GM19043 (cell line): ENCODE measurements at regions not wholly inside any gene's neighbourhood (a gene's known extent, or its start where the extent isn't known, plus 50 kb on each side); places are given as distances from the start of the nearest gene placed in this dataset.

ENCODE experiments used
- ATAC-seq: cut with Tn5 transposase; IDR thresholded peaks from one replicate; pipeline ENCODE4 v1.9.1; 2021; ENCODE audit warnings: low read depth; ENCODE audit not compliant: unreplicated experiment

DNA sequence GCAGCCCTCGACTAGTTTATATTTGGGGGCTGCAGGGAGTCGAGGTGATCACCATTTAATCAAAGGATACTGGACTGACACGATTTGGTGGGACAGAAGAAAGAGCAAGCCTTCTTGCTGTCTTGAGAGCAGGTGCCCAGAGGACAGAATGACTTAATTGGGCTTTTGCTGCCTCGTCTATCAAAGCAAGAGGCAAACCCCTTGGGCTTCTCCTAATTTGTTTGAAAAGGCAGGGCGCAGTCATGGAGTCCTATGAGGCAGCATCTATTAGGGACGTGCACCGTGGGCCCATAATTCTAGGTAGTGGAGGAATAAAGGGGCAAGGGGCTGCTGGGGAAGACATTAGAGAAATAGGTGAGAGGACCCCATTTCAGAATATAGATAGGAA is 1411.3 kb downstream of the TBC1D22A start:
- no peak for ATAC-seq

DNA sequence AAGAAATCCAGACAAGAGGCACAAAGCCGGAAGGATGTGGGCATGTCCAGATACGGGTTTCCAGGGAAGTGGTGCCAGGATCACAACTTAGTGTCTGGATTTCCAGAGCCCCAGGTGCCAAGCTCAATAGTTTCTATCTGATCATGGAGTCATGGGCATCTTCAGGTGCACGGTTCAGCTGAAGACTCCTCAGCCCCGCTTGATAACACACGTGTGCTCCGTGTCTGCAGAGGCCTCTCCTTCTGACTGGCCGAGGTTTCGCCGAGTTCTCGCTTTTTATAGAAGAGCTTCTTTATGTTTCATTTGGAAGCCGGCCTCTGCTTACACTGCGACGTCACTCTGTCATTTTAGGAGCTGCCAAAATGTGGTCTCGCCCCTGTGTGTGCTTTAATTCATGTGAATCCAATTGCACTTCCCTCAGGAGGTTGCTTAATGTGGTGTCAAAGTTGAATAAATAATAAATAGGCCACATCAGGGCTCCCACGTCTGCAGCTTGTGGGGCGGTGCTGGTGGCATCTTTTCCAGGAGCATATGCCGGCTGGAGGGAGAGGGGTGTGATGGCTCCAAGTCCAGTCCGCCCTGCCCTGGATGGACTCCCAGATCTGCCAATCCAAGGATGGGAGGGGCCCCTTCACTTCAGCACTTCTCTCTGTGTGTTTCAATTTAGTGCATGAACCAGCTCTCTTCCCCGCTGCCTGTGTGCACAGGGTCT is 1410.8 kb downstream of the TBC1D22A start:
- ATAC-seq: no peak

DNA sequence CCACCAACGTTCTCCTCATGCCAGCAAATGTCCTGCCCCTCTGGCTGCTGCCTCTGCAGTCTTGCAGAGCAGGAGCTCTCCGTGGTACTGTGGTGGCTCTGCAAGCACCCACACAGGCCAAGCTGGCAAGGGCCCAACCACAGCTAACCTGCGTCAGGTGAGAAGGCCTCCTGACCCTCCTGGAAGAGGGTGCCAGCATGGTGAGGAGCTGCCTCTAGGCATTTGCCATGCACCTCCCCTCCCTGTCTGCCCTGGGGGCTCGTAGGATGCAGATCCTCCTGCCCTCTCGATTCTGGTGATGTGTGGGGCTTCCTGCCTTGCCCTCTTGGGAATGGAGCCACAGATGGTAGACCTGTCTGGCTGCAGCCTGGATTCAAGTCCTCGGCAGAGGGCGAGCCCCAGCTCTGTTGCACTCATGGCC is 1408.8 kb downstream of the TBC1D22A start:
- ATAC-seq: no peak

DNA sequence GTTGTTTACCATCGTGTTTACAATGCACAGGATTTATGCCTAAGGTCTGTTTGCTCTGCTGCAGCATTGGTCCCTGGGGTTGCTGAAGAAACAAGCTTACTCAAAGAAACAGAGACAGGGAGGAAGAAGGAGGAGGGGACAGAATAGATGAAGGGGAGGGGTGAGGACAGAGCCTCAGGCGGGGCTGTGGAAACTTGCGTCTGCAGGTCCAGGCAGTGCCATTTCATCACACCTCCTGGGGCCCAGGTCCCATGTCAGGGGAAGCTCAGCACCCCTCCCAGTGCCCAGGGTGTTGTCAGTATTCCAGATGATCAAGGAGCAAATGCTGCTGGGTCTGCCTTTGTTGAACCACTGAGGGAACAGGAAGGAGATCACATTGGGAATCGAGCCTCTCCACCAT is 1406.8 kb downstream of the TBC1D22A start:
- no peak for ATAC-seq

DNA sequence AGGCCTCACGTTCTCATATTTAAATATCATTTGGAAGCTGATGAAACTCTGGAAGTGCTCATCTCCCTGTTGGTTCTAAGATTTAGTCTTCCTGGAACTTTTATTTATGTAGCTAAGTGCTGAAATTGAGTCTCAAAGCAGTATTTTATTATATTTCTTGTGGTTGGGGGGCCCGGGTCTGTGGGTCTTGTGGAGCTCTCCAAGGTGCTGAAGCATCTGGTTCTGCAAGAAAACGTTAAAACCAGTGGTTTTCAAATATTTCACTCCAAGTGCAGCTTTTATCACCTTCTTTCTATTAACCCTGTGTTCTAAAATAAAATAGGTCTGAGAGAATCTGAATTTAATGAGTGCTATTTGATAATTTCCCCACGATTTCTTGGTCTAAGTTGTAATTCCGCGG is 1404.8 kb downstream of the TBC1D22A start:
- no peak for ATAC-seq

DNA sequence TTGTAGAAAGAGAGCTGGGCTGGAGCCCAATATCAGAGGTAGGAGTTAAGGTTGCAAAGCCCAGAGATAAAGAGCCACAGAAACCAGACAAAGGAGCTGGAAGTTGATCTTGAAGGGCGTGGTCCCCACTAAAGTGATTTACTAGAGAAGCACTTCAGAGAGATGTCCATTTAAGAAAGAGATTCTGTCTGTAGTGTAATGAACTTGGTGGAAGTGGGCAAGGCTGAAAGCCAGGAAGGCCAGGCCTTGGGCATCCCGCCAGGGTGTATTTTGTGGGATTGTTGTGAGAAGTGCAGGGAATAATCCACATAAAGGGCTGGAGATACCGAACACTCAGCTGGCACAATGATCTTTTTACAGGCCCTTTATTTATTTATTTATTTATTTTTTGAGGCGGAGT is 1398.8 kb downstream of the TBC1D22A start:
- no peak for ATAC-seq

DNA sequence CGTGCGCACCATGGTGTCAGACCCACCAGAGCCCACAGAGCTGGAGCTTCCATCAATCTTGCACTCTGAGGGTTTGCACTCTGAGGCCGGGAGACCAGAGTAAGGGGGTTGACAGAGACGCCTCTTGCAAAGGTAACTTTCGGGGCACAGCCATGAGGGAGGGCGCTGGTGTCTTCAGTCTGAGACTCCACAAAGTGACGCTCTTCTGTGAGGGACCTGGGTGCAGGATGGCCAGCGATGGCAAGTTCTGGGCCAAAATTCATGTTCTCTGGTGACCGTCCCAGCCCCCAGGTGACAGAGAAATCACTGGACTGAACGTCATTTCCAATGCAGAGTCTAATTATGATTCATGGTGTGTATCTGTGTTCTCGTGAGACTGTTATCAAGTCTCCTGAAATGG is 1395.2 kb downstream of the TBC1D22A start:
- no peak for ATAC-seq

DNA sequence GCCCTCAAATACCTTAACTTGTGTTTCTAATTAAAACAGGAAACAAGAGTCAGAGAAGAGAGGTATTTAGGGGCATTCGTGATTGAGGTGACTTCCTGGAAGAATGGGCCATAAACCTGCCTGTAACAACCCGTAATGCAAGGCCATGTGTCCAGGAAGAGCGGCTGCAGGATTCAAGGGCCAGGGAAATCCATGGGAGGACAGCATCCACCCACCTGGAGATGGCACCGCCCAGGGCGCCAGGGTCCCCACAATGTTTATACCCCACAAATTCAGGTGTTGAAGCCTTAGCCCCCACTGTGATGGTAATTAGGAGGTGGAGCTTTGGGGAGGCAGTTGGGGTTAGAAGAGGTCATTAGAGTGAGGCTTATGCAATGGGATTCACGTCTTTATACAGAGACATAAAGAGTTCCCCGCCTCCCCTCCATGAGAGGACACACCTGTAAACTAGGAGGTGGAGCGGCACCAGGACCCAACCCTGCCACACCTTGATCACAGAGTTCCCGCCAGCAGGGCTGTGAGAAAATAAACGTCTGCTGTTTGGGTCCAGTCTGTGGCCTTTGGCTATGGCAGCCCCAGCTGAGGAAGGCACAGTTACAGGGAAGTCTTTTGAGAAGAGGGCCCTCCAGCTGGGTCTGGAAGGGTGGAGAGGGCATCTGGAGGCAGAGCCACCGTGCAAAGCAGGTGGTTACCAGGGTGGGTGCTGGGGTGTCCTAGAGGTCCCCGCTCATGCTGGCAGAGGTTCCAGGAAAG is 1394.3 kb downstream of the TBC1D22A start:
- ATAC-seq: no peak

DNA sequence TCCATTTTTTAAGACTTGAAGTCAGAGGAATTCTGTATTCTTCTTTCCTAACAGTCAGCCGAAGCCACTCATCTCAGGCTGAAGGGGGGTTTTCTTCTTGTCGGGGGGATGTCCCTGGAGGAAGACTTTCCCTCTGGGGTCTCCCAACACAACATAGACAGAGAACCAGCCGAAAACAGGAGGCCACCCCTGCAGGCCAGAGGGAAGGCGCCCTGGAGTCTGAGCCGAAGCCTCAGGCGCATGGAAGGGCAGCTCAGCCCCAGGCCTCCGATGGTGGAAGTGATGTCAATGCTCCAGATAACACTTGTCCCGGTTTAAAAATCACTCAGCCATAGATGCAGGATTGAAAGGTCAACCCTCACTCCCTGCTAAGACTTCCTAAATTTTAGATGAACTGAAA is 1393.0 kb downstream of the TBC1D22A start:
- no peak for ATAC-seq

DNA sequence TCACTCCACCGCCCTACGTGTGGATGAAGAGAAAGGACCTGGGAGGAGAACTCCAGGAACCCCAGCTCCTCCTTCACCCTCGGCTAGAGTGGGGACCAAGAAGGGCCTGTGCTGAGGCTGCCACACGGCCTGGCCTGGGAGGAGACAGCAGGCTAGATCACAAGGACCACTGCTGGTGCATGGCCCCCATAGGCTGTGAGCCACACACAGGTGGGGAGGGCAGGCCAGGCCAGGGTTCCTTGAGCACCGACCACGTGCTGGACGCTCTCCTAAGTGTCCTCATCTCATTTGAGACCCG is 1392.4 kb downstream of the TBC1D22A start:
- ATAC-seq: no peak

DNA sequence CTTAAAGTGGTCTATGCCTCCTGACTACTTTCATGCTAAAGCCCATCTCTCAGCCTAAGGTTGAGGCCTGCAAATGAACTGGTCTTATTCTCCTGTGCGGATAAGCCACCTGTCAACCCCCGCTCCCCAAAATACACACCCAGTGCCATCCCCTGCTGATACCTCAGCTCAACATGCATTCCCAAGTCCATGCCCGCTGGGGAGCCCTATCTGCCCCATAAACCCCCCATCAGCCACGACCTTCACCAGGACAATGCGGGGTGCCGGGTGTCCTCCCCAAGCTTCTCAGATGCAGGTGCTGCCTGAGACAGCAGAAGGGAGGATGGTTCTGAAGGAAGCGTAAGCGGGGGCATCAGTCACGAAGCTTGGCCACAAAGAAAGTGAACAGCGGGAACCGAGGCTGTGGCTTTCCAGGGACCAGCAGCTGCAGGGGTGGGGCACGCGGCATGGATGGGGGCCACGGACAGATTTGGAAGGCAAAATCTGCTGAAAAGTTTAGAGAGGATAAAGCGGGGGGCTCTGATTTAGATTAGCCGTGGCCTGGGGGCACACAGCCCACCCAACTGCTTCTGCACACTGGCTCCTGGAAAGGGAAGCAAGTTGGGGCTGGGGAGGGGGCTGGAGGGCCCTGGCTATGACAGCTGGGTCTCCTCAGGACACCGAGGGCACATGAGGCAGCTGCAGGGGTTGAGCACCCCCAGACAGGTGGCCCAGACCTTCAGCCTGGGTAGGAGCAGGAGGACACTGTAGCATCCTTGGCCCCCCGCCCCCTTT is 1391.9 kb downstream of the TBC1D22A start:
- ATAC-seq: no peak

DNA sequence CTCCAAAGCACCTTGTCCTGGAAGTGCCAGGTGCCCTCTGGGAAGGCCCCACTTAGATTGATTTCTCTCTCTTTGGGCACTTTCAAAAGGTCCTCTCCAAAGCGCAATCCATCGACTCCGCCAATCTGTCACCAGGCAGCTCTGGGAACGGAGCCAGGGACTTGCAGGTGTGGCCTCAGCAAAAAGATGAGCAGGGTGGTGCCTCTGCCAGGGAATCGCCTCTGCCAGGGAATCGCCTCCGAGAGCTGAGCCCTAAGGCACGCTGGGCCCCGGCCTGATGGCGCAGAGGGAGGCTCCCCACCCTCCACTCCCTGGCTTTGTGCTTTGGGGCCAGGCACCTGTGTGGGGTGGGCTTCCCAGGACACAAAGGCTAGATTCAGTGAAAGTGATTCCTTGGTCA is 1391.3 kb downstream of the TBC1D22A start:
- ATAC-seq: no peak

DNA sequence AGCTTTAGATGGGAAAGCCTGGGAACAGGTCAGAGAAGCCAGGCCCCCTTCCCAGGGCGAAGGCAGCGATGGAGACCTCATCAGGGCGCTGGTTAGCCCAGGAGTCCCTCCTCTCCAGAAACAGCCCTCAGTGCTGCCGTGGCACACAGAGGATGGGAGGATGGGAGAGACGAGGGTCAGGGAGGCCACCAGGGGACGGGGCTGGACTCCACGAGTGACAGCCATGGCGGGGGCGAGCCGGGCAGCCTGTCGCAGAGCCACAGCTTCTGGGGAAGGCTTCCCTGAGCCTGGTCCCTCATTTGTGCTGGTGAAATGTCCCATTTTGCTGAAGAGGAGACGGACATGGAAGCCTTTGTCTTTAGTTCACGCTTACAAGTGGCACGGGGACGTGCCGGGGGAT is 1390.5 kb downstream of the TBC1D22A start:
- no peak for ATAC-seq

DNA sequence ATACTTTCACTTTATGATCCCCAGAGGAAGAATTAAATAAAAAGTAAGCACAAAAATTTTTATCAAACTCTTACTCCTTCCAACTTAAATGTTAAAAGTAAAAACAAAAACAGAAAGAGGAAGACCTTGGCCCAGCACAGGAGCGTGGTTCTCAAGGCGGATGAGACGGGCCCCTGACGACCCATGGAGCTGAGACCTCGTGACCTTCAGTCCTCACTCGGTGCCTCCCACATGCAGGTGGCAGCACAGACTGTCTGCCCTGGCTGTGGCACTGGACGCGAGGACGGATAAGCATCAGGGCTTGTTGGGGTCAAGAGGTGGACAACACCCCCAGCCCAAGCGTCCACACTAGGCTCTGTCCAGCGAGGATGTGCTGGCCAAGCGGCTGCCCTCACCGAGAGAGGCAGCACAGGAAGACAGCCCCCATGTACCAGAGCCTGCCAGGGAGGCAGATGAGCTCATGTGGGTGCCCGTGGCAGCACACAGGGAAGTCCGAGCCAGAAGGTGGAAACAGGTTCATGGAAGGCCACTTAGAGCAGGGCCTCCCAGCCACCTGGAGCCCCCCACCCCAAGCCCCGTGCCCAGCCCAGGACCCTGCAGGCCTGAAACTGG is 1389.8 kb downstream of the TBC1D22A start:
- no peak for ATAC-seq

DNA sequence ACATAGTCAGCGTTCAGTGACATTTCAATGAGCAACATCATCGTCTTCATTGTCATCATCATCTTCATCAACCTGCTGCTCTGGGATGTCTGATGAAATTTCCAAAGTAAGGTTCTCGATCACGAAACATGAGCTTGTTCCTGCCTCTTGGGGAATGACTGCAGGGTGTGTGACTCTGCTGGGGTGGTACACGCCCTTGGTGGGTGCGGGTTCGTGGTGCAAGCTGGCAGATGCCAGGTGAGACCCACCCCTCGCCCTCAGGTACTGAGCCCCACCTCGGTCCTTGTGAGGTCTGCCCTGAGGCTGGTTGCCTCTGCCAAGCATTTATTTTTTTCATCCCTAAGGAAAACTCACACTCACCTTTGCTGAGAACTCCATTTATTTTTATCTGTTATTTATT is 1389.2 kb downstream of the TBC1D22A start:
- ATAC-seq: no peak

DNA sequence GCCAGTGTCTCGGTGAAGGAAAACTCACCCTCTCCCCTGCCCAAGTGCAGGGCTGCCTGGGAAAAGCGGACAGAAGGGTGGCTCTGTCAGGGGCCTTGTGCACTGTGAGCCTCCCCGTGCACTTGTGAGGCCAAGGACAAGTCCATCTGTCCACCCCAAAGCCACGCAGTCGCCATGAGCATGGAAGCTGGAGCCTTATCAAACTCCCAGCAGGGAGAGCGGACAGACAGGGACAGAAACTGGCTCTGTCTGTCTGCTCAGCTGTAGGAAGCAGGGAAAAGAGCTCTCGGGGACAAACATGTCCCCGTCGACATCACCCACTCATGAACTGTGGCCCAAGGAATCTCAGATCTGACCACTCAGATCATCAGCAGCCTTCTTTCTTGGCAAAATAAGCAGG is 1385.4 kb downstream of the TBC1D22A start:
- no peak for ATAC-seq

DNA sequence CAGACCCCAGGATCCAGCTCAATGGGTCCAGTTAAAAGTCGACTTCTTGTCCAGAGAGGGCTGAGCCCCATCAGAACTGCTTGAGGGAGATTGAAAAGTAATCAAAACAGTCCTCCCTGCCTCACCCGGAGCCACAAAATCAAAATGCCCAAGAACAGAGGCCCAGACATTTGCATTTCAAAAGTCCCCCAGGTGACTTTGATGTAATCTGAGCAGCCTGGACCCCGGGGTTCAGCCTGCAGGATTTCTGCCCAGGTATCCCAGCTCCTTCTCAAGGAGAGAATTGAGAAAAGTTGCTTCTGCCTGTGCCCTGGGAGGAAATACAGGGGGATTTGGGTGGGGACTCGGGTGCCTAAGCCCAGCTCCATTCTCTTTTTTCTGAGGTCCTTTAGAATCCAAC is 1385.0 kb downstream of the TBC1D22A start:
- ATAC-seq: no peak

DNA sequence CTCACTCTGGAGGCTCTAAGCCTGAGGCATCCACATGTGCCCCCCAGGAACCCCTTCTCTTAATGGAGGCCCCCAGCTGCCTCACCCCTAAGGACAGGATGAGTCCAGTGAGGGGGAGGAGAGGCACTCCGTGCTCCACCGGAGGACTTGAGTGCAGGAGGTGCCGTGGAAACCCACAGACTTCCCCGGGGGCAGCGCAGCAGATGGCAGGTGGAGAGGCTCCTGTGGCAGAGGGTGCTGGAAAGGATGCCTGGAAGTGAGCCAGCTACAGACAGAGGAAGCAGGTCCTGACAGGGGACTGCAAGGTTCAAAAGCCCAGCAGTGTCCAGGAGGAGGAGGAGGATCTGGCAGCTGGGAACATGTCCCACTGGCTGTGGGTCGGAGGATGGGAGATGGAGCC is 1384.0 kb downstream of the TBC1D22A start:
- ATAC-seq: no peak

DNA sequence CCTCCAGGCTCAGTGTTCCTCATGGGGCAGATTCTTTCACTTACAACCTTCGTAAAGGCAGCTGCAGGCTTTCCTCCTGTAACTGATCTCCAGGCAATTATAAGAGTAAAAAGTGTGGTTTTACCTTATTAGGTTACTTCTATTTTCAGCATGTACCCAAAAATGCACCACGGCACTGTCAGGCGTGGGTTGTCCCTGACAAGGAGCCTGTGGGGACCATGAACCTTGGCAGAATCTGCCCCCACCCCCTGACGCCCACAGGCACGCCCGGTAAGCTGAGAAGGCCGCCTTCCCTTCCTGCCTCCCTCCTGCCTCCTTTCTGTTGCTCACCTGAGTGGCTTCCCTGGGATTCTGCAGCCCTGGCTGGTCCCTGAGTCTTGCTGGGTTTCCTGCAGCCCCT is 1383.3 kb downstream of the TBC1D22A start:
- no peak for ATAC-seq

DNA sequence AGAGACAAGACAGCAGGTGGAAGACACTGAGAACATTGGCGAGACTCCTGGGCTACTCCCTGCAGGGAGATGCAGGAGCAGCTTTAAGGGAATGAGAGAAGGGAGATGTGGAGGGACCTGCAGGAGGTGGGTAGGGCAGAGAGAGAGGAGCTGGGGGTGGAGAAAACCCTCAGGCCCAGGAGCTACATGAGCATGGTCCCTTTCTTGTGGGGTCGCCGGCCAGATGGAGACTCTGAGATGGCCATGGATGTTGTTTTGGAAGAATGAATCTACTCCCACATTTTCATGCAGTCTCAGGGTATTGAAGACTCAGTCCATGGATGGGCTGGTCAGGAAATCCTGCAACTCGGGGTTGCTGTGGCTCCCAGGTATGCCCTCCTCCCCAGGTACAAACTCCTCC is 1381.9 kb downstream of the TBC1D22A start:
- no peak for ATAC-seq

DNA sequence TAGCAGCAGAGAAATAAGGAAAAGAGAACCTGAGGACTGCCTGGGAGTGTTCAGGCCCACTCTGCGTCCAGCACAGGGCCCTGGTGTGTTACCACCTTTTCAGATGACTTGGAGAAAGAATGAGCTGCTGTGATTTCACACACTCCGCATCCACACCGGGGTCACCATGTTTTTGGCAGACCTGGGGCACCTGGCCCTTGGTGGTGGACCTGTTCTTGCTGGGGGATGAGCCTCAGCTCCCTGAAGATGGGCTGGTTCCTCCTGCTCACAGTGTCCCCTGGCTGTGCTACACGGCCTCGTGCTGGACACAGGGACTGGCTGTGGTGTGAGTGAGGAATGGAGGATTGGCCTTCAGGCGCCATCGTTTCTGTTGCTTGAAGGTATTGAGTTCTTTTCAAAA is 1381.4 kb downstream of the TBC1D22A start:
- ATAC-seq: no peak
